Pancreas (tissue), 10 donors: ENCODE measurements at regions not wholly inside any gene's neighbourhood (a gene's known extent, or its start where the extent isn't known, plus 50 kb on each side); places are given as distances from the start of the nearest gene placed in this dataset.

ENCODE experiments used
- ATAC-seq, 4 donors: fragments of 200-7000 bp; cut with Tn5 transposase; one replicate each; pipeline versions ENCODE4 v1.8.0 to v1.9.1; 2020; ENCODE audit warnings: mild to moderate bottlenecking in 4 of 4, moderate library complexity in 4 of 4
- DNase-seq, 6 donors: peaks; one replicate each; pipeline ENCODE4 v3.0.0-alpha.2; 2020
- FAIRE-seq: peaks from 2 replicates; lab custom pipeline; 2012; peaks lifted over from hg19 to GRCh38; lab: Jason Lieb, UNC
- H3K27ac ChIP-seq, 4 donors: fragments of 200-600 bp; sonication (generic); 1 replicate in 3 of 4; 2 replicates in 1 of 4; pipeline versions ENCODE4 v1.5.0 to v1.8.0; 2020
- H3K27me3 ChIP-seq, 4 donors: fragments of 200-600 bp; one replicate each; pipeline ENCODE4 v1.8.0; 2021
- H3K36me3 ChIP-seq, 3 donors: fragments of 200-600 bp; sonication (generic) in 1 of 3; one replicate each; pipeline versions ENCODE4 v1.5.0 to v1.8.0; 2020 to 2021
- H3K4me1 ChIP-seq, 3 donors: fragments of 200-600 bp; one replicate each; pipeline ENCODE4 v1.8.0; 2021
- H3K4me3 ChIP-seq, 4 donors: fragments of 200-600 bp; sonication (generic) in 2 of 4; one replicate each; pipeline versions ENCODE4 v1.5.0 to v1.8.0; 2020 to 2021
- H3K9me3 ChIP-seq, 4 donors: fragments of 200-600 bp; one replicate each; pipeline ENCODE4 v1.8.0; 2021
- WGBS, 2 donors: extraction: QIAGEN DNeasy Blood & Tissue Kit; methylation state at CpG; one replicate each; pipeline ENCODE4 v1.1.7; 2013; 5-methylcytosine and 5-hydroxymethylcytosine counted together
- intact Hi-C, 3 donors: fragments of 100-400 bp; cut with DNase I; formaldehyde crosslinking; loops; one replicate each; pipeline versions ENCODE4 v1.11.1 to v1.14.2; 2022
- TF ChIP-seq, protein P1 (sequence below), 4 donors: fragments of 200-600 bp; sonication (generic) in 3 of 4; IDR thresholded peaks; one replicate each; pipeline versions ENCODE4 v1.5.0 to v1.8.0; 2021; ENCODE audit warnings: antibody characterized with exemption in 4 of 4
- donor health status: healthy with polysubstance abuse.
- donor health status: DM: no; HTN: no; CAD: no; lungs with moderate emphysema.
- donor health status: DM: no; HTN: no; CAD: no.
- donor health status: control.
- donor health status: control.
- donor health status: Bipolar disorder and iron deficiency.
- donor health status: DM: yes; HTN: yes; CAD: no.
- donor health status: DM: no; HTN: no; CAD: no.
- donor health status: DM: no; HTN: no; CAD: no.
- donor health status: DM: yes; HTN: yes; CAD: no.

DNA sequence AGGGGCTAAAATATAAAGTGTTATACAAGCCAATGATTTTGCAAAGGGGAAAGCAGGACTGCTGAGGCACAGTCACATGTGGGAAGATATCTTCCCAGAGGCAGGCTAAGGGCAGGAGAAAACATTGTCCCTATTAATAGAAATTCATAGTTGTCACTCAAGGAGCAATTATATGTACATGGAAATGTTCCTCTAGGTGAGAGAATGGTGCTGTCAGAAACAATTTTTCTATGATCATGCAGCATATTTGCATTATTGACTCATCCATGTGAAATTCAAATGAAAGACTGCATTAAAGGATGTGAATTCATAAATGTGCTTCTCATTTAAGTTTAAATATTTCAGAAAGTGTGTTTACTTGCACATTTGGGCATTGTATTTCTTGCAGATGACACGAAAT is 775.9 kb upstream of the CDH9 start:
- Histone ChIP-seq H3K4me1 (no peaks in the 10 kb centered on the region), H3K36me3 (no peaks in the 10 kb centered on the region), H3K4me3 (no peak overlapping the region), H3K27ac (no peak overlapping the region), H3K27me3 (no peaks in the 10 kb centered on the region), H3K9me3 (no peaks in the 10 kb centered on the region)
- WGBS, 2 donors = 30 to 61% methylated on average over 1 of the region's 1 CpG
- DNase-seq = no peak
- intact Hi-C loops = no loop called here
- ATAC-seq = no peak
- no peak for FAIRE-seq
- TF ChIP-seq, protein P1, sequence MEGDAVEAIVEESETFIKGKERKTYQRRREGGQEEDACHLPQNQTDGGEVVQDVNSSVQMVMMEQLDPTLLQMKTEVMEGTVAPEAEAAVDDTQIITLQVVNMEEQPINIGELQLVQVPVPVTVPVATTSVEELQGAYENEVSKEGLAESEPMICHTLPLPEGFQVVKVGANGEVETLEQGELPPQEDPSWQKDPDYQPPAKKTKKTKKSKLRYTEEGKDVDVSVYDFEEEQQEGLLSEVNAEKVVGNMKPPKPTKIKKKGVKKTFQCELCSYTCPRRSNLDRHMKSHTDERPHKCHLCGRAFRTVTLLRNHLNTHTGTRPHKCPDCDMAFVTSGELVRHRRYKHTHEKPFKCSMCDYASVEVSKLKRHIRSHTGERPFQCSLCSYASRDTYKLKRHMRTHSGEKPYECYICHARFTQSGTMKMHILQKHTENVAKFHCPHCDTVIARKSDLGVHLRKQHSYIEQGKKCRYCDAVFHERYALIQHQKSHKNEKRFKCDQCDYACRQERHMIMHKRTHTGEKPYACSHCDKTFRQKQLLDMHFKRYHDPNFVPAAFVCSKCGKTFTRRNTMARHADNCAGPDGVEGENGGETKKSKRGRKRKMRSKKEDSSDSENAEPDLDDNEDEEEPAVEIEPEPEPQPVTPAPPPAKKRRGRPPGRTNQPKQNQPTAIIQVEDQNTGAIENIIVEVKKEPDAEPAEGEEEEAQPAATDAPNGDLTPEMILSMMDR (IDR thresholded peaks at IDR 0.05) = no peak

DNA sequence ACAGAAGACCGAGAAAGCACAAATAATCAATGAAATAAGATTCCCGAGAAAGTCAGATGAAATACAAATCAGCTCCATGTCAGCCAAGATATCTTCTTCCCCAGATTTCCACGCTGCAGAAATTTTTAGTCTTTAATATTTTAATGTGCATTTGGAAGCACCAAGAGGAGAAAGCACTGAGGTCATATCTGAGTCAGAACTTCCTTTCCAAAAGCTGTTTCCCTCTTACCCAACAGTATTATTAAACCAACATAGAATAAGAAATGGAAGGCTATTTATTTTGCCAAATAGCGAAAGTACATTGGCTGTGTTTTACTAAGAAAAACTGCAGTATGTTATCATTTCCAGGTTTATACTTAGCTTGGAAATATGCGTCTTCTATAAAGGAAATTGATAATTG is 772.1 kb upstream of the CDH9 start:
- ATAC-seq = no peak
- H3K4me1 ChIP-seq = no peaks in the 10 kb centered on the region
- TF ChIP-seq, protein P1 (IDR thresholded peaks at IDR 0.05) = no peak
- intact Hi-C loops = no loop called here
- H3K4me3 ChIP-seq = no peak overlapping the region
- no peaks in the 10 kb centered on the region for H3K9me3 ChIP-seq
- DNase-seq = no peak
- WGBS, 2 donors = 57 to 64% methylated on average over 5 of the region's 5 CpGs
- H3K27me3 ChIP-seq = no peaks in the 10 kb centered on the region
- no peak for FAIRE-seq
- H3K36me3 ChIP-seq = no peaks in the 10 kb centered on the region
- H3K27ac ChIP-seq = no peak overlapping the region

DNA sequence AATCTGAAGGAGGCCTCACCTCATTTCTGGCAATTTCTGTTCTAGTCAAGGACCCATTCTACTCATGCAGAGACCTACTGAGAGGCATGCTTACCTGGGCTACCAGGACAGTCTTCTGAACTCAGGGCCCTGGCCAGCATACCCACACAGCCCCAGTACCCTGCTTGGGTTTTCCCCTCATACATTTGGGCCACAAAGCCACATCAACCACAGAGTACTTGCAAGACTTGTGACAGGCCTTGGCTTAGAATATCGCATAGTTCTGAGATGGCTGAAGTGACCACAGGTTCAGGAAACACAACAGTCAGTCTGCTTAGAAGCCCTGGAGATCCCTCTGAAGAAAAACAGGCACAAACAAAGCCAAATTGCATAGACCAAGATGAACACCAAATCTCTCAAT is 758.8 kb upstream of the CDH9 start:
- H3K4me1 ChIP-seq = no peaks in the 10 kb centered on the region
- DNase-seq = no peak
- no peaks in the 10 kb centered on the region for H3K27me3 ChIP-seq
- H3K27ac ChIP-seq = no peak overlapping the region
- TF ChIP-seq, protein P1 (IDR thresholded peaks at IDR 0.05) = no peak
- H3K9me3 ChIP-seq = no peaks in the 10 kb centered on the region
- 94 to 97% methylated on average over 1 of the region's 1 CpG for WGBS, 2 donors
- no peak overlapping the region for H3K4me3 ChIP-seq
- no peak for FAIRE-seq
- H3K36me3 ChIP-seq = no peaks in the 10 kb centered on the region
- intact Hi-C loops = no loop called here
- no peak for ATAC-seq

DNA sequence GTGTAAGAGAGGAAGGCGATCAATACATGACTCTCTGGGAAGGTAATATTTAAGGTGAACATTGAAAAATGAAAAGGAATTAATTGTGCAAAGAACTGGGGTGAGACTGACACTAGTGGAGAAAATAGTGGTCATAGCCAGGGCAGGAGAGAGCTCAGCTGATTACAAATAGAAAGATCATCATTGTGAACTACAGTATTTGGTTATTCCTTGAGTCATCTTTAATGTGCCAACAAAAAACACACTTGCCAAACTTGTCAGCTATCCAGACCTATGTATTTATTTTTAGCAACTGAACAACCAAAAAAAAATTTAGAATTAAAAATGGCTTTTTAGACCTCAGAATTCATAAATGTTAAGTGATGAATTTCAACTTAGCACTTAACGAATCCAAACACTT is 749.8 kb upstream of the CDH9 start:
- no peaks in the 10 kb centered on the region for H3K4me1 ChIP-seq
- no peak for FAIRE-seq
- no peak overlapping the region for H3K27ac ChIP-seq
- H3K9me3 ChIP-seq = no peaks in the 10 kb centered on the region
- H3K4me3 ChIP-seq = no peak overlapping the region
- H3K27me3 ChIP-seq = no peaks in the 10 kb centered on the region
- WGBS, 2 donors = 80 to 85% methylated on average over 2 of the region's 2 CpGs
- TF ChIP-seq, protein P1 (IDR thresholded peaks at IDR 0.05) = no peak
- DNase-seq = no peak
- intact Hi-C loops = no loop called here
- H3K36me3 ChIP-seq = no peaks in the 10 kb centered on the region
- no peak for ATAC-seq

DNA sequence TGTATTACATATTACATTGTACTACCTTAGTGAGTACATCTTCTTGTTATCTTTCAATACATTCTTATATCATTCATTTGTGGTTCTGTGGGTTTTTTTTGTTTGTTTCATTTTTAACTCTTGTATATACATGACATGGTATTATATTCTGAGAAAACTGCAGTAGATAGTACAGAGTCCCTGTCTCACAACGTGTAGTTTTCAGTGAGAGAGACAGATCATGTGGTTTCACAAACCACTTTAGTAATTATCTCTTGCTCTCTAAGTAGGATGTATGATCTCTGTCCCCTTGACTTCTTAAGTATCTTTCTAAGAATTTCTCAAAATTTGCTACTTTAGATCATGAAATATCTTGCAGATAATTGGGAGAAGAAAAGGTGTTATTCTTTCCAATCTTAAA is 745.9 kb upstream of the CDH9 start:
- DNase-seq (no peak), ATAC-seq (no peak), FAIRE-seq (no peak)
- H3K4me1 ChIP-seq = no peaks in the 10 kb centered on the region
- TF ChIP-seq, protein P1 (IDR thresholded peaks at IDR 0.05) = no peak
- H3K27ac ChIP-seq = no peak overlapping the region
- 32% methylated on average over 1 of the region's 1 CpG for WGBS, 2 donors
- H3K36me3 ChIP-seq = no peaks in the 10 kb centered on the region
- no peaks in the 10 kb centered on the region for H3K27me3 ChIP-seq
- intact Hi-C loops = no loop called here
- H3K4me3 ChIP-seq = no peak overlapping the region
- no peaks in the 10 kb centered on the region for H3K9me3 ChIP-seq
